ENCODE measurements at regions not wholly inside any gene's neighbourhood (a gene's known extent, or its start where the extent isn't known, plus 50 kb on each side); places are given as distances from the start of the nearest gene placed in this dataset.

GRCh38 chr21:43289966-43290365 is 121.2 kb downstream of the CRYAA start (continued):
- TF ChIP-seq, protein P1, sequence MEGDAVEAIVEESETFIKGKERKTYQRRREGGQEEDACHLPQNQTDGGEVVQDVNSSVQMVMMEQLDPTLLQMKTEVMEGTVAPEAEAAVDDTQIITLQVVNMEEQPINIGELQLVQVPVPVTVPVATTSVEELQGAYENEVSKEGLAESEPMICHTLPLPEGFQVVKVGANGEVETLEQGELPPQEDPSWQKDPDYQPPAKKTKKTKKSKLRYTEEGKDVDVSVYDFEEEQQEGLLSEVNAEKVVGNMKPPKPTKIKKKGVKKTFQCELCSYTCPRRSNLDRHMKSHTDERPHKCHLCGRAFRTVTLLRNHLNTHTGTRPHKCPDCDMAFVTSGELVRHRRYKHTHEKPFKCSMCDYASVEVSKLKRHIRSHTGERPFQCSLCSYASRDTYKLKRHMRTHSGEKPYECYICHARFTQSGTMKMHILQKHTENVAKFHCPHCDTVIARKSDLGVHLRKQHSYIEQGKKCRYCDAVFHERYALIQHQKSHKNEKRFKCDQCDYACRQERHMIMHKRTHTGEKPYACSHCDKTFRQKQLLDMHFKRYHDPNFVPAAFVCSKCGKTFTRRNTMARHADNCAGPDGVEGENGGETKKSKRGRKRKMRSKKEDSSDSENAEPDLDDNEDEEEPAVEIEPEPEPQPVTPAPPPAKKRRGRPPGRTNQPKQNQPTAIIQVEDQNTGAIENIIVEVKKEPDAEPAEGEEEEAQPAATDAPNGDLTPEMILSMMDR (conservative IDR thresholded peaks at IDR 0.05; ENCODE audit: low read depth in 2 of 2) = no peak
- TF ChIP-seq ETS1 (IDR thresholded peaks at IDR 0.05) (no peak), ZNF331 (CRISPR knock-in tag; IDR thresholded peaks at IDR 0.05; ENCODE audit: low read depth) (no peak), JUNB (IDR thresholded peaks at IDR 0.05; ENCODE audit: unreplicated experiment) (no peak), EZH2 (IDR thresholded peaks at IDR 0.05; ENCODE audit: low read depth, unreplicated experiment) (no peak), CREB1 (CRISPR knock-in tag; IDR thresholded peaks at IDR 0.05; ENCODE audit: low read depth) (no peak), EZH2phosphoT487 (IDR thresholded peaks at IDR 0.05; ENCODE audit: unreplicated experiment) (no peak)

DNA sequence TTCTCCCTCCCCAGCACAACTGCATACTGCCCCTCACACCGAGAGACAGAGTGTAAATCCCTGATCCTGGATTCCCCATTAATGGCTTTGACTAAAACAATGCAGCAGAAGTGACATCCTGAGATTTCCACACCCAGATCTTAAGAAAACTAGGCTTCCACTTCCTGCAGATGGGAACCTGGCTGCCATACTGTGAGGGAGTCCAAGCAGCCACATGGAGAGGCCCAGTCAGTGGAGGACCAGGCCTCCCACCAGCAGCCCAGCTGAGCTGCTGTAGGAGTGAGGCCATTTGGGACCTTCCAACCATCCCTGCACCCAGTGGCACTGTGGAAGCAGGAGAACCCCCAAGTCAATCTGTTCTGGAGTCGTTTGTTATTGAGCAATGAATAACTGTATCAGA is 120.6 kb downstream of the CRYAA start:
- H3K36me3 Mint-ChIP-seq (ENCODE audit: low read depth) = no peaks in the 10 kb centered on the region
- TF ChIP-seq ZNF331 (CRISPR knock-in tag; IDR thresholded peaks at IDR 0.05; ENCODE audit: low read depth) (no peak), STAT1 (IDR thresholded peaks at IDR 0.05; ENCODE audit: unreplicated experiment) (no peak), POLR2AphosphoS5 (IDR thresholded peaks at IDR 0.05; ENCODE audit: low read depth) (no peak), EZH2phosphoT487 (IDR thresholded peaks at IDR 0.05; ENCODE audit: unreplicated experiment) (no peak), ZNF462 (CRISPR knock-in tag; IDR thresholded peaks at IDR 0.05) (no peak), JUNB (IDR thresholded peaks at IDR 0.05; ENCODE audit: unreplicated experiment) (no peak), ZNF114 (CRISPR knock-in tag; IDR thresholded peaks at IDR 0.05) (no peak)
- no peaks in the 10 kb centered on the region for H3K4me1 ChIP-seq (ENCODE audit: insufficient read depth)
- H3K4me2 ChIP-seq = no peak overlapping the region
- H3K36me3 ChIP-seq (ENCODE audit: insufficient read depth) = no peaks in the 10 kb centered on the region; the same call in 1 of the 2 replicates
- peaks cover 2% of the 10 kb centered on the region; the same call in 1 of the 2 replicates for H3K9me2 ChIP-seq (ENCODE audit: insufficient read depth)
- no peaks in the 10 kb centered on the region for H3K27me3 ChIP-seq (ENCODE audit: insufficient read depth)
- ATAC-seq = no peak
- H3K27me3 Mint-ChIP-seq (ENCODE audit: insufficient read depth, low read depth, poor library complexity) = peaks cover 2% of the 10 kb centered on the region
- H3K4me3 Mint-ChIP-seq = no peak overlapping the region
- H3K4me1 Mint-ChIP-seq = no peaks in the 10 kb centered on the region
- no peaks in the 10 kb centered on the region for H4K20me1 ChIP-seq (replicated peaks; ENCODE audit: insufficient read depth)
- no peak for DNase-seq (ENCODE audit: low spot score)
- H3K9me3 Mint-ChIP-seq = no peaks in the 10 kb centered on the region
- no peak overlapping the region for H3K27ac ChIP-seq (ENCODE audit: low read depth)
- no peaks in the 10 kb centered on the region for H3K79me2 ChIP-seq (replicated peaks; ENCODE audit: insufficient read depth)
- no peak overlapping the region for H3K27ac Mint-ChIP-seq
- H3K4me3 ChIP-seq = no peak overlapping the region
- no peaks in the 10 kb centered on the region for H3F3A ChIP-seq (replicated peaks; ENCODE audit: low read depth)
- H2AFZ ChIP-seq = no peak overlapping the region

All from GM23338 (cell line).